SK-N-DZ (cell line): ENCODE measurements at regions not wholly inside any gene's neighbourhood (a gene's known extent, or its start where the extent isn't known, plus 50 kb on each side); places are given as distances from the start of the nearest gene placed in this dataset.
A peak's percentile ranks its signal among the peaks of the same experiment; 100 is the strongest.
"Not testable (repeated sequence)": the region's sequence is repeated elsewhere in the genome, so short reads cannot be mapped to it uniquely, and the experiment has no call there.

Source experiments
- DNase-seq: peaks from one replicate; pipeline ENCODE4 v3.0.0-alpha.2; 2015; ENCODE audit warnings: low spot score

DNA sequence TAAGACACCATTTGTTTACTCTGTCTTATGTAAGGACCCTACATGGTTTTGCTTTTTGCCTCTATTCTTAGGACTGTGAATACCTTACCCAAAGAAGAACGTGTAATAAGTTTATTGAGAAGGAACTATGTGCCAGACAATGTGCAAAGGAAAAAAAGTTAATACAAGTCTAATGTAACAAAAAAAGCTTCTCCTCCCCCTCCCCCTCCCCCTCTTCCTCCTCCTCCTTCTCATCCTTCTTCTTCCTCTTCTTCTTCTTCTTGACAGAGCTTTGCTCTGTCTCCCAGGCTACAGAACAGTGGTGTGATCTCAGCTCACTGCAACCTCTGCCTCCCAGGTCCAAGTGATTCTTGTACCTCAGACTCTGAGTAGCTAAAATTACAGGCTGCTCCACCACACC, 50.9 kb upstream of the MITF start:
- DNase-seq, result no peak

DNA sequence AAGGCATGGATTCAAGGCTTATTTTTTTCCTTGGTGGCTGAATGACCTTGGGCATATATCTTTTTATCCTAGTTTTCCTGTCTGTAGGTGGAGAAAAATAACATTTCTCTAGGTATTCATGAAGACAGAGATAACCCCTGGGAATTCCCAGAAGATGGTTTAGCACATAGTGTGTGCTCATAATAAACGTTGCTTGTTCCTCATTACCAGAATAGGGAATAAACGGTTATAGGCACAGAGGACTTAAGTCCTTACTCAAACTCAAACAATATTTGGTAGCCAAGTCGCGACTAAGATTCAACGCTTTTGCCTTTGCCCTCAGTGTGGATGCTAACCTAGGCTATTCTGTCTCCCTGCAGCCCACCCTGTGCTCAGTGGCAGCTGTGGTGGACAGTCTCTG, 51.6 kb upstream of the MITF start:
- no peak for DNase-seq

DNA sequence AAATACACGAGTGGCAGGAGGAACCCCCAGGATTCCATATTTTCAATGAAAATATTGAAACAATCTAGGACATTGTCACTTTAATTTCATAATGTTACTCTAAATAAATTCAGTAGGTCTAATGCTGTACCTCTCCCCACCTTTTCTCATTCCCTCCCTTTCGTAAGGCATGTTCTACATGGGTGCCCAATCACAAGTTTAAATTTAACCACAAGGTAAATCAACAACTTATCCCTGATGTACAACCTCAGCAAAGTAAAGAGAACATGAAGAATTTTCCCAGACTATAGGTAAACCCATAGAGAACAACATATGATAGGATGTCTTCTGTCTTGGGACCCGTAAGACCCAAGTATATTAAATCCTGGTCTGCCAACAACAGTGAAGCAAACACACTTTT, 53.2 kb upstream of the MITF start:
- no peak for DNase-seq

DNA sequence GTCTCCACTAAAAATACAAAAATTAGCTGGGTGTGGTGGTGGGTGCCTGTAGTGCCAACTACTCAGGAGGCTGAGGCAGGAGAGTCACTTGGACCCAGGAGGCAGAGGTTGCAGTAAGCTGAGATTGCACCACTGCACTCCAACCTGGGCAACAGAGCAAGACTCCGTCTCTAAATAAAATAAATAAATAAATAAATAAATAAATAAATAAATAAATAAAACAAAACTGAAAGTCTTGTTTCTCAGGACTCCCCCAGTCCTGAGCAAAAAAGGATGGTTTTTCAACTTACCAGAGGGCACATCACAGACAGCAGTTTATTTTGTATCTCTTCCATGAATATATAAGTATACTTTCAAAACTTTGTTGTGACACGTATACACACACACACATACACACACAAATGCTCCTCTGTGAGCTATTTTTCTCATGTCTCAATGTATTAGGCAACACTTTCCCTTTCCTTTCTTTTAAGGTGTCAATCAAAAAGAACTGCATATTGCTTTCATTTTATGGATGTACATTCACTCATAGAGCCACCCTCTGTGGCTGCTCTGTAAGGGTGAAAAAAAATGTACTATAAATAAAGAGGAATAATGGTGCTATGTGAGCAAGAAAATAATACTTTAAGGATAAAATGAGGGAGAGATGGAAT, 54.8 kb upstream of the MITF start:
- DNase-seq, result no peak

DNA sequence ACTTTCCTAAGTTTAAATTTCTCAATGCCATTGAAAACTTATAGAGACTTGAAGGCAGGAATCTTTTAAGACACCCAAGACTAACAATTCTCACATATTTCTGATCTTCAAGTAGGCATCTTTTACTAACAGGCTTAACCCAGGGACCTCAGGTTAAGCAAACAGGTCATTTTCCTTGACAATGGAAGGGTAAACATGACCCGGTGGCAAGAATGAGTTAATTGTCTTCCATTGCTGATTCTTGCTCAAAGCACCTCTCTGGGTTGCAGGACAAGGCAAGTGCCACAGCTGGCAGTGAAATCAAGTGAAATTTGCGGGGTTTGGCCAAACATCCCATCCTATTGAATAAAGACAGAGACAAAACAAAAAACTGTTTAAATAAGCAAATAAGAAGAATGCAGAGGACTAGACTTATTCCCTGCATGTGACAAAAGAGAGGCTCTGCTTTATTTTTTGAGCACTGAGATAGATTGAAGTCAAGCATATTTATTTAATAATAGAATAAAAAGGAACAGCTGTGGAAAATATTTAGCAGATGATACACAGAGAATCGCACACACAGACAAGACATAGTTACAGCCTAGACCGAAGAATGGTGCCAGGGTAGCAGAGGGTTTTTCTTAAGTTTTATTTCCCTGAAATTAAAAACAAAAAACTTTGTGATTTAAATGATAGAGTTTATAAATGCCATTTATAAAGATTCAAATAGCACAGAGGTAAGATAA, 56.0 kb upstream of the MITF start:
- DNase-seq, result no peak

DNA sequence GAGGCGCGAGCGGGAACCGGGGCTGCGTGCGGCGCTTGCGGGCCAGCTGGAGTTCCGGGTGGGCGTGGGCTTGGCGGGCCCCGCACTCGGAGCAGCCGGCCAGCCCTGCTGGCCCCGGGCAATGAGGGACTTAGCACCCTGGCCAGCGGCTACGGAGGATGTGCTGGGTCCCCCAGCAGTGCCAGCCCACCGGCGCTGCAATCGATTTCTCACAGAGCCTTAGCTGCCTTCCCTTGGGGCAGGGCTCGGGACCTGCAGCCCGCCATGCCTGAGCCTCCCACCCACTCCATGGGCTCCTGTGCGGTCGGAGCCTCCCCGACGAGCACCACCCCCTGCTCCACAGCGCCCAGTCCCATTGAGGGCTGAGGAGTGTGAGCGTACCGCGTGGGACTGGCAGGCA, 61.8 kb upstream of the MITF start:
- not testable (repeated sequence) for DNase-seq

DNA sequence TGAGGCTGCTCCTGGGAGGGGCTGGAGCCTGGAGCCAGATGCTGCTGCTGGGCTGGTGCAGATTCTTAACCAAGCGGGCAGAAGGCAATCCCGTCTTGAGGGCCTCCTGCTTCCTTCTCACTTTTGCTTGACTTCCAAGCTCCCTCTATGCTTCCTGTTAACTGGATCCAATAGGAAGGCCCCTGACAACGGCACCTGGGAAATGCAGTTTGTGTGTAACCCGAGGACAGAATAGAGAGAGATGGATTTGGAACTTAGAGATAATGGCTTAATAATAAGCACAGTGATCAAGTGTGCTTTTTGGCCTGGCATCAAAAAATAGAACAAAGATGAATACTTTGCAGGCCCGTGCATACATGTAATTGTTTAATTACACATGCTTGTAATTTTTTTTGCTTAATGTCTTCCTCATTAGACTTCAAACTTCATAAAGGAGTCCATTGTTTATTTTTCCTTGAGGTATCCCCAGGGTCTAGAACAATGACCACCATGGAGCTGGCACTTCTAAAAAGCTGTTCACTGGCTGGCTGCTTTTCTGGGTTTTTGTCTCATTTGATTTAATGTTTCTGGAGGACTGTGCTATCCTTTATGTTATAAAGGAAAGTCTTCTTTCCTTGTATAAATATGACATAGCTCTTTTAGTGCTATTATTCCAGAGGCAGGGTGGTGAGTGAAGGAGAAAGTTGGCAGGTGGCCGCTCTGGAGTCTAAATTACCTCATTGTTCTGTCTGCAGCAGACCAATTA, 63.3 kb upstream of the MITF start:
- no peak for DNase-seq

DNA sequence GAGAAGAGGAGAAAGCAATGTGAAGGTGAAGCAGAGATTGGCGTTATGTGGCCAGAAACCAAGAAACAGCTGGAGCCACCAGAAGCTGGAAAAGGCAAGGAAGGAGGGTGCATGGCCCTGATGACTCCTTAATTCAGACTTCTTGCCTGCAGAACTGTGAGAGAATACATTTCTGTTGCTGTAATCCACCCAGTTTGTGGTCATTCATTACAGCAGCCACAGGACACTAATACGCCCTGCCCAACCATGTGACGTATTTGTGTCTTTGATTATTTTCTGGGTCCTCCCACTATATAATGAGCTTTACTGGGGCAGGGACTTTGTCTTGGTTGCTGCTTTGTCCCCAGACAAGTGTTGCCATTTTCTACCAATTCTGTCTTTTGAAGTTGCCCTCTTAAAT, 64.5 kb upstream of the MITF start:
- DNase-seq, result no peak

DNA sequence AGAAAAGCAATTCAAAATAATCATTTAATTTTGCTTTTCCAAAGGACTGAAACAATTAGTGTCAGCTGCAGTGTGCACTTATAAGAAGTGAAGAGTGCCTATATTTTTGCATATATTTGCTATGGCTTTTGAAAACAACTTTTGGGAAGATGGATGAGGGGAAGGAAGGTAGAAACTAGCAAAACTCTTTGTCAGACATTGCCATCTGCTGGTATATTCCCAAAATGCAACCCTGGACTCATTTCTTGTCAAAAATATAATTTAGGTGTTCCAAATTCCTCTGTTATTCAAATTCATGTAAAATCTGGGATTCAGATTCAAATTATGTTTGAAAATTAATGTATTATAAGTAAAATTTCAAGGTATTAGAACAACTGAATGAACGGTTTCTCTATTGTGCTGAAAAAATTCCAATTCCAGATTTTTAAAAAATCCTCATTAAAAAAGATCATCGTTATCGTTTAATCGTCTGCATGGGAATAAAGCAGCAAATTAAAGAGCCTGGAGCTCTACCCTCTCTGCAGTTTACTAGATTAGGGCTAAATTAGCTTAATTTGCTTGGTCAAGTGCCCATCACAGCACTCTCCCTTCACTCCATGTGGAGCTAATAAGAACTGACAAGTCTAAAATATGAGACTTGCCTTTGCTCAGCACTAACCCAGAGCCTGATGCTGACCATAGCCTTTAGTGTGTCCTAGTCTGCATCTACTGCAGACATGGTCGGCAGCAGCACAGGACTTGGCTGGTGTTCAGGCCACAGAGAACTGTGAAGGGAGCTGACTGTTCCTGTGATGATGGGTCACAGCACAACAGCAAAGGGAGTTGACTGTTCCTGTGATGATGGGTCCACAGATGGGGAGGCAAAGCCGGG, 67.9 kb upstream of the MITF start:
- peak; percentile 90 for DNase-seq

DNA sequence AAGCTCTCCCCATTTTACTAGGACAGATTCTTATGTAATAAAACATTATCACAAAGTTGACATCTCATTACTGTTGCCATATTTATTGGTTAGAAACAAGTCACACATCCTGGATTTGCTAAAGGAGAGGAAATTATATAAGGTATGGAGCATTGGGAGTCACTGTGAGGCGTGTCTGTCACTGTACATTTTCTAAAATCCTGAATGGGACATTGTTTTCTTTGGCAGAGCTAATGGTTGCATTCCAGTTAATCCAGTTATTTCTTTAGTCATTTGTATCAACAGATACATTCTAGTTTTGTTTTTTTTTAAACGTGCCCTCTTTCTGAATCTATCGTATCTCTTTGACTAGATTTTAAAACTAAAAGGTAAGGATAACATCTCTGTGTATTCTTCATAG, 70.2 kb upstream of the MITF start:
- no peak for DNase-seq

DNA sequence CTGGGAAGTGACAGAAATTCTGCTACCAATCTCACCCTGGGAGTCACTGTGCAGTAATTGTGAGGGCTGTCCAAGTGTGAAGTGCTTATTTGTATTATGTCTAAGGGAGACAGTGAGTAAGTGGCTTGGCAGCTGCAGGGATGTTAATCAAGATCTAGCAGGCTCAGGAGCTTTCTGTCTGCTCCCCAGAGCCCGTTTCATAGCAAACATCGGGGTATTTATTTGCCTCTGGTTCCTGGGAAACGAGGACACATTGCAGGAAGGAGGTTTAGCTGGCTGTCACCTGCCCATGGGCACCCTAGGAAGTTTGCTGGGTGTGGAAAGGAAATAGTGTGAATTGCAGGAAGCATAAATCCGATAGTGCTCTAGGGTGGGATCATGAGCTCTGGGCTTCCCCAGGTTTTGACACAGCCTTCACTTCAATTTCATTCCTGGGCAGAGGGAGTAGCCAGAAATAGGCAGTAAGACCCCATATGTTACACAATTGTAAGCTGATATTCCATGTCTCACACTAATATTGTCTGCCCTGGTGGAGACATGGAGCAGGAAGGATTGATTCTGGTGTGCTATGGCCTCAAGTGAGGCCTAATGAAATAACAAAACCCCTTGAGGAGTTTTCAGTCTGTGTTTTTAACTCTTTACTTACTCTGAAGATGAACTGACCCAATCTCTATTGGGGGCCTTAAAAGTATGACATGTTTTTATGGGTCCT, 74.1 kb upstream of the MITF start:
- peak; percentile 52 for DNase-seq

DNA sequence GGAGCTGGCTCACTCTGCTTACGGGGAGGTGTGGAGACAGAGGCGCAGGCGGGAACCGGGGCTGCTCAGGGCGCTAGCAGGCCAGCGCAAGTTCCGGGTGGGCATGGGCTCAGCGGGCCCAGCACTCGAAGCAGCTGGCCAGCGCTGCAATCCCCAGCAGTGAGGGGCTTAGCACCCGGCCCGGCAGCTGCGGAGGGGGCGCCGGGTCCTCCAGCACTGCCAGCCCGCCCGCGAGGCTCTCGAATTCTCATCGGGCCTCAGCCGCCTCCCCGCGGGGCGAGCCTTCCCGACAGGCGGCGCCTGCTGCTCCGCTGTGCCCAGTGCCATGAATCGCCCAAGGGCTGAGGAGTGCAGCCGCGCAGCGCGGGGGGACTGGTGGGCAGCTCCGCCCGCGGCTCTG, 78.6 kb upstream of the MITF start:
- DNase-seq, result no peak

DNA sequence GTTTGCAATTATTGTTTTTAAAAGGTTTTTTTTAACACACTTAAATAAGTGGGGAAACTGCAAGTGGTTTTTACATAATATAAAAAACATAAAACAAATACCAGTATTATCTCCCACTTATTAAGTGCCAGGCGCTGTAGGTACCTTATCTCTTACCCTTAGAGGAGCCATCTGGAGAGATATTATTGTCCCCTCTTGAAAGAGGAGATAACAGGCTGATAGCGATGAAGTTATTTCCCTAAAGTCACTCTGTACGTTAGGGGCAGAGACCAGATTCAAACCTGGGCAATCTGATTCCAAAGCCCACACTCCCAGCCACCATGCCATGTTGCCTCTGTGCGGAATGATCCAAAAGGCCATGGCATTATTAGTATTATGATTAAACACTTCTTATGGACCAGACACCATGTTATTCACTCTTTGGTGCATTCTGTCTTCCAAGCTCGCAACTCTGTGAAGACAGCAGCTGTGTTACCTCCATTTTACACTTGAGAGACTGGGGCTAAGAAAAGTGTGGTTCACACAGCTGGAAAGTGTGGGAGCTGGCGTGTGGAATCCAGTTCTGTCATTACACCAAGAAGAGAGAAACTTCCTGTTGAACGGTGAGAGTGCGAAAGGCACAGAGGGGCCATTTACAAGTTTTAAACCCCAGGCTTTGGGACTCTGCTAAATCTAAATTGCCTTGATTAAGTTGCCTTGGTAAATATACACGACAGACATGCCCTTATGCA, 79.9 kb upstream of the MITF start:
- peak; percentile 5 for DNase-seq

DNA sequence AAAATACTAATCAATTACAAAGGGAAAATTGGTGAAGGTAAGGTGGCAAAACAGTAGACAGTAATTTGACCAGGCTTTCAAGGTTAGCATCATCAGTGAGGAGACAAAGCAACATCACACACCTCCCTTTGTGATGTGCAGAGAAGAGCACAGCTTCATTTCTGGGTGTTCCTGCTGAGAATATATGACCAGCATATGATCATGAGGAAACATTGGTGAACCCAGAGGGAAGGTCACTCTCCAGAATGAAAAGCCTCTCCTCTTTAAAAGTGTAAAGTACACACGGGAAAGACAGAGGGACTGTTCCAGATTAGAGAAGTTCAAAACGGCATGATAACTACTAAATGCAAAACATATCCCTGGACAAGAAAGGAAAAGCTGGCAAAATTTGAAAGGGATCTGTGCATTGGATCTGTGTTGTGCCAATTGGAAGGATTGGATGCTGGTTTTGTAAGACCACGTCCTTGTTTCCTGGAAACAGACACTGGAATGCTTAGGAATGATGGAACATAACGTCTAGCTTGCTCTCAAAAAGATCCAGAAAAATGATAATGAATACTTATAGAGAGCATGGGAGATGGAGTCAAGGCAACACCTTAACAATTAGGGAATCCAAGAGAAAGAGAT, 80.6 kb upstream of the MITF start:
- no peak for DNase-seq

DNA sequence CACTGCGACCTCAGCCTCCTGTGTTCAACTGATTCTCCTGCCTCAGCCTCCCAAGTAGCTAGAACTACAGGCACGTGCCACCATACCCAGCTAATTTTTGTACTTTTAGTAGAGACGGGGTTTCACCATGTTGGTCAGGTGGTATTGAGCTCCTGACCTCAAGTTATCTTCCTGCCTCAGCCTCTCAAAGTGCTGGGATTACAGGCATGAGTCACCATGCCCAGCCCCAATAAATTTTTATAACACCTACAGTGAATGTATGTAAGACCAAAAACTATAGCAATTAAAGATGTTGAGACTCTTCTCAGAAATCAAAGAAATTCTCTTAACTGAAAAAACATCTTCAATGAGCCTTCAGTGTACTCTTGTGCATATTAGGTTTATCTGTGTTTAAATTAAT, 82.2 kb upstream of the MITF start:
- DNase-seq, result not testable (repeated sequence)

DNA sequence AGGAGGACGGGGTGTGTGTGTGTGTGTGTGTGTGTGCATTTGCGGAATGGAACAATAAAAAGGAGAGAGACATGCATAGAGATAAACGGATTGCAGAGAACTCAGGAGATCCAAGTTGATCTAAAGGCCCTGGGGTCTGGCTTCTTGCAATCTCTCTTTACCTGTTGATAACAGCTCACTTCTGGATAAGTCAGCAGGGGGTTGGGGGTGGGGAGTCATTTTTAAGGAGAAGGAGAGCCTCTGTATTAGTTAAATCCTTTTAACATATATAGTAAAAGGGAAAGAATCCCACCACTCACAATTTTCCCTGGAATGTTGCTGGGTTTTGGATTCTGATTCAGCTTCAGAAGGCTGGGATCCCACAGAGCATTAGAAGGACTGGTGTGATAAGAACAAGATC, 87.5 kb upstream of the MITF start:
- DNase-seq, result no peak

DNA sequence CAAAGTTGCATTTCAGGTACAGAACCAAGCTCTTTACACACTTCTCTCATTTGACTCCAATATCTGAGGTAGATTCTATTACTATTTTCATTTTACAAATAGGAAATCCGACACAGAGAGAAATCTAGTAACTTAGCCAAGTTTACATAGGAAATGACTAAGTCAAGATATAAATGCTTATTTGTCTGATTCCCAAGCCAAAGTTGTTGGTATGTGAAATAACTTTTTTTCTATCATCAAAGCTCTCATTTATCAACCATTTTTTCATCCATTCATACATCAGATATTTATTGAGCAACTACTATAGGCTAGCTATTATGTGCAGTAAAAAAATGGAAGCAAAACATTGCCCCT, 89.2 kb upstream of the MITF start:
- no peak for DNase-seq

DNA sequence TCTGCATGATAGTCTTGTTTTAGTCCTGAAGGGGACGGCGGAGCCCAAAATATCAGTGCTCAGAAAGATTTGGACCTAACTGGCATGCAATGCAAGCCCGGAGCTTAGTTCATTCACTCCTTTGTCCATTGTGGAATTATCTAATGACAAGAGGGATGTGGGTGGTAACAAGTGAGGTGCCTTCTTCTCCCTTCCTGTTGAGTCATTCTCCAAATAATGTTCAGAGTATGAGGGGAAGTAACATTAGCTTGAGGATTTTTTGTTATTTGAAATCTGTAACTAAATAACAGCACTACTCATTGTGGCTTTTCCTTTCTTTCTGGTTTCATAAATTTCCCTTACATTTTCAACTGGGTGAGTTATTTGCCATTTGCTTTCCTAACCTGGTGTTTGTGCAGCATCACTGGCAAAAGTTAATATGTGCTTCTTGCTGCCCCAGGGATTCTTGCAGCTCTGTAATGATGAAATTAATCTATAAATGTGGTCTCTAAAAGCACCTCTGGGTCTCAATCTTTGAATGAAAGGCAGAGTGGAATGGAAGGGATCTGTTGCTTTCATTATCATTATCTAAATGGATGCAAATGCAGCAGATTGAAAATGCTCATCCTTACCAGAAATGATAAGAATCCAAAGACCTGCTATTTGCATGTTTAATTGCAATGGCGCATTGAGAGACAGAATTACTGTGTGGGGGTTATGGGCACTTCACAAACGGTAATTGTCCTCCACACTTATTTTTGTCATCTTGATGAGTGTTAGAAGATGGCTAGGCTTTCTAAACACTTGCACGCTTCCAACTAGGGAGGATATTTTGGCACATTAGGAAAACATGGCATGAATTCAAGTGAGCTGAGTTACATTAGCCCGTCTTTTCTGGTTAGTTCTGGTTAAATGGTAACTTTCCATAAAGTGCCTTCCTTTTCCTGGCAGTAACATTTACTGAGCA, 89.9 kb upstream of the MITF start:
- DNase-seq, result no peak

DNA sequence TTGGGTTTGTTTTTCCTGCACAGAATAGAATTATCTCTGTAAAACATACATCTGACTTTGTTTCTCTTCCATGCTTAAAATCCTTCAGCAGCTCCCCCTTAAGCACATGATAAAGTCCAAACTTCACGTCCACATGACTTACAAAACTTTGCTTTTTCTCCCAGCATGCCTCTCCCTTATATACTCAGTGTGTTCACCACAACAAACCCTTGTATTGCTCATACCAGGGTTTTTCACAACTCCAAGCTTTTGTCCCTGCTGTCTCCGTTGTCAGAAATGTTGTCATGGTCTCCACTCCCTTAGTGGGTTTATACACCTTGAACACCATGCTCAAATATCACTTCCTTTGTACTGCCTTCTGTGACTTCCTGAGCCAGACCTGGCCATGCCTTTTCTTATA, 91.1 kb upstream of the MITF start:
- no peak for DNase-seq
